Liver (tissue), 3 donors: ENCODE measurements at regions not wholly inside any gene's neighbourhood (a gene's known extent, or its start where the extent isn't known, plus 50 kb on each side); places are given as distances from the start of the nearest gene placed in this dataset.

Experiments
- RAD21 ChIP-seq, 2 donors: IDR thresholded peaks; 2 replicates each; pipeline ENCODE4 v1.6.1; 2016; ENCODE audit warnings: antibody characterized with exemption in 2 of 2, mild to moderate bottlenecking in 2 of 2
- RXRA ChIP-seq, 2 donors: IDR thresholded peaks; 2 replicates each; pipeline ENCODE4 v1.6.1; 2017 to 2018; ENCODE audit warnings: antibody characterized with exemption in 2 of 2, mild to moderate bottlenecking in 1 of 2
- TF ChIP-seq, protein P1 (sequence below): fragments of 150-350 bp; IDR thresholded peaks from 2 replicates; pipeline ENCODE4 v1.5.1; 2017; ENCODE audit warnings: improper control_type of control experiment, low read depth, low read length; ENCODE audit not compliant: missing input control
- donor health status: healthy.
- donor health status: healthy.

DNA sequence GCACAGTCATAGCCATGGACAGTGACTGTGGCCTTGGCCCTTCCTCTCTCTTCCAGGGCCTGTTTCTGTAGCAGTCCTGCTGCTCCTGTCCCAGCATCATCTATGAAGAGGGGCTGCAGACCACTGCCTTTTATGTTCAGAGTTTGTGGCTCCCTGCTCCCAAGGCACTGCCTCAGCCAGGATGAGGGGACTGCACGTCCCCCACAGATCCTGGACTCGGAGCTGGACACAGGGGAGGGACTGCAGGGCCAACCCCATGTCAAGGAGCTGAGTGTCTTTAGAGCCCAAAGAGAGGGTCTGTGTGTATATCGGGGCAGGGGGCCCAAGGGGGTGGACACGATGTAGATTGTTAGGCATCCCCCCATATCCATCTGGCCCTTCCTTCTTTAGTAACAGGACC lies 60.6 kb upstream of the DIO3 start:
- TF ChIP-seq, protein P1, sequence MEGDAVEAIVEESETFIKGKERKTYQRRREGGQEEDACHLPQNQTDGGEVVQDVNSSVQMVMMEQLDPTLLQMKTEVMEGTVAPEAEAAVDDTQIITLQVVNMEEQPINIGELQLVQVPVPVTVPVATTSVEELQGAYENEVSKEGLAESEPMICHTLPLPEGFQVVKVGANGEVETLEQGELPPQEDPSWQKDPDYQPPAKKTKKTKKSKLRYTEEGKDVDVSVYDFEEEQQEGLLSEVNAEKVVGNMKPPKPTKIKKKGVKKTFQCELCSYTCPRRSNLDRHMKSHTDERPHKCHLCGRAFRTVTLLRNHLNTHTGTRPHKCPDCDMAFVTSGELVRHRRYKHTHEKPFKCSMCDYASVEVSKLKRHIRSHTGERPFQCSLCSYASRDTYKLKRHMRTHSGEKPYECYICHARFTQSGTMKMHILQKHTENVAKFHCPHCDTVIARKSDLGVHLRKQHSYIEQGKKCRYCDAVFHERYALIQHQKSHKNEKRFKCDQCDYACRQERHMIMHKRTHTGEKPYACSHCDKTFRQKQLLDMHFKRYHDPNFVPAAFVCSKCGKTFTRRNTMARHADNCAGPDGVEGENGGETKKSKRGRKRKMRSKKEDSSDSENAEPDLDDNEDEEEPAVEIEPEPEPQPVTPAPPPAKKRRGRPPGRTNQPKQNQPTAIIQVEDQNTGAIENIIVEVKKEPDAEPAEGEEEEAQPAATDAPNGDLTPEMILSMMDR: no peak
- TF ChIP-seq RAD21 (IDR thresholded peaks at IDR 0.05) (no peak), RXRA (IDR thresholded peaks at IDR 0.05) (no peak)
